Upper lobe of left lung (tissue), 6 donors: ENCODE measurements at regions not wholly inside any gene's neighbourhood (a gene's known extent, or its start where the extent isn't known, plus 50 kb on each side); places are given as distances from the start of the nearest gene placed in this dataset.

Experiments used
- ATAC-seq, 2 donors: fragments of 200-7000 bp; cut with Tn5 transposase; one replicate each; pipeline ENCODE4 v1.9.1; 2022; ENCODE audit warnings: mild to moderate bottlenecking in 2 of 2, moderate library complexity in 2 of 2; ENCODE audit not compliant: low FRiP score in 2 of 2
- DNase-seq, 2 donors: peaks; one replicate each; pipeline ENCODE4 v3.0.0-alpha.2; 2019 to 2020
- H3K27ac ChIP-seq, 4 donors: fragments of 200-600 bp; sonication (generic); one replicate each; pipeline ENCODE4 v1.5.1; 2016 to 2019
- H3K27me3 ChIP-seq, 4 donors: fragments of 200-600 bp; sonication (generic); one replicate each; pipeline ENCODE4 v1.5.1; 2017 to 2019
- H3K36me3 ChIP-seq, 4 donors: fragments of 200-600 bp; sonication (generic); one replicate each; pipeline ENCODE4 v1.5.1; 2016 to 2019
- H3K4me1 ChIP-seq, 4 donors: fragments of 200-600 bp; sonication (generic); one replicate each; pipeline ENCODE4 v1.5.1; 2018 to 2019
- H3K4me3 ChIP-seq, 4 donors: fragments of 200-600 bp; sonication (generic); one replicate each; pipeline ENCODE4 v1.5.1; 2017 to 2019; ENCODE audit warnings: mild to moderate bottlenecking in 2 of 4, moderate library complexity in 1 of 4
- H3K9me3 ChIP-seq, 4 donors: fragments of 200-600 bp; sonication (generic); one replicate each; pipeline ENCODE4 v1.5.1; 2018 to 2019
- EP300 ChIP-seq, 4 donors: sonication (generic); formaldehyde crosslinking; IDR thresholded peaks; one replicate each; pipeline ENCODE4 v1.5.1; 2017; ENCODE audit warnings: antibody characterized with exemption in 4 of 4, control low read depth in 2 of 4
- POLR2A ChIP-seq, 4 donors: fragments of 450-650 bp; IDR thresholded peaks; one replicate each; pipeline ENCODE4 v1.5.1; 2016 to 2017; ENCODE audit warnings: antibody characterized with exemption in 4 of 4, mild to moderate bottlenecking in 2 of 4
- POLR2AphosphoS5 ChIP-seq, 2 donors: sonication (generic); formaldehyde crosslinking; IDR thresholded peaks; one replicate each; pipeline ENCODE4 v1.5.1; 2017; ENCODE audit warnings: antibody characterized with exemption in 2 of 2
- WGBS, 2 donors: methylation state at CpG; one replicate each; pipeline ENCODE4 v1.1.5; 2017 to 2018; 5-methylcytosine and 5-hydroxymethylcytosine counted together
- TF ChIP-seq, protein P1 (sequence below), 6 experiments: fragments of 450-650 bp in 4 of 6; fragments of 200-600 bp in 2 of 6; sonication (generic) in 2 of 6; IDR thresholded peaks; one replicate each; pipeline ENCODE4 v1.5.1; 2016 to 2019; ENCODE audit warnings: antibody characterized with exemption in 6 of 6
- donor health status: DM: no; HTN: no; CAD: no; lungs with moderate emphysema.
- donor health status: DM: no; HTN: yes; CAD: no; lungs with severe emphysema.

- H3K4me1 ChIP-seq: no peaks in the 10 kb centered on the region
- H3K27ac ChIP-seq: no peak overlapping the region
- no peak for DNase-seq
- 87 to 90% methylated on average over 4 of the region's 4 CpGs for WGBS, 2 donors
- H3K9me3 ChIP-seq: no peaks in the 10 kb centered on the region
- TF ChIP-seq POLR2AphosphoS5 (IDR thresholded peaks at IDR 0.05): no peak
- H3K4me3 ChIP-seq: no peak overlapping the region
- no peaks in the 10 kb centered on the region for H3K27me3 ChIP-seq
- ATAC-seq: no peak
- no peaks in the 10 kb centered on the region for H3K36me3 ChIP-seq
These were observed 185.2 kb upstream of the NREP start for GRCh38 chr5:111942201-111942600.

- DNase-seq (no peak), ATAC-seq (no peak)
- H3K4me1 ChIP-seq: no peaks in the 10 kb centered on the region
- 75 to 85% methylated on average over 2 of the region's 2 CpGs for WGBS, 2 donors
- H3K4me3 ChIP-seq: no peak overlapping the region
- H3K36me3 ChIP-seq: no peaks in the 10 kb centered on the region
- H3K9me3 ChIP-seq: no peaks in the 10 kb centered on the region
- no peaks in the 10 kb centered on the region for H3K27me3 ChIP-seq
- TF ChIP-seq, protein P1, sequence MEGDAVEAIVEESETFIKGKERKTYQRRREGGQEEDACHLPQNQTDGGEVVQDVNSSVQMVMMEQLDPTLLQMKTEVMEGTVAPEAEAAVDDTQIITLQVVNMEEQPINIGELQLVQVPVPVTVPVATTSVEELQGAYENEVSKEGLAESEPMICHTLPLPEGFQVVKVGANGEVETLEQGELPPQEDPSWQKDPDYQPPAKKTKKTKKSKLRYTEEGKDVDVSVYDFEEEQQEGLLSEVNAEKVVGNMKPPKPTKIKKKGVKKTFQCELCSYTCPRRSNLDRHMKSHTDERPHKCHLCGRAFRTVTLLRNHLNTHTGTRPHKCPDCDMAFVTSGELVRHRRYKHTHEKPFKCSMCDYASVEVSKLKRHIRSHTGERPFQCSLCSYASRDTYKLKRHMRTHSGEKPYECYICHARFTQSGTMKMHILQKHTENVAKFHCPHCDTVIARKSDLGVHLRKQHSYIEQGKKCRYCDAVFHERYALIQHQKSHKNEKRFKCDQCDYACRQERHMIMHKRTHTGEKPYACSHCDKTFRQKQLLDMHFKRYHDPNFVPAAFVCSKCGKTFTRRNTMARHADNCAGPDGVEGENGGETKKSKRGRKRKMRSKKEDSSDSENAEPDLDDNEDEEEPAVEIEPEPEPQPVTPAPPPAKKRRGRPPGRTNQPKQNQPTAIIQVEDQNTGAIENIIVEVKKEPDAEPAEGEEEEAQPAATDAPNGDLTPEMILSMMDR (IDR thresholded peaks at IDR 0.05): no peak
- TF ChIP-seq POLR2A (IDR thresholded peaks at IDR 0.05) (no peak), EP300 (IDR thresholded peaks at IDR 0.05) (no peak), POLR2AphosphoS5 (IDR thresholded peaks at IDR 0.05) (no peak)
- H3K27ac ChIP-seq: no peak overlapping the region
These were observed 180.1 kb upstream of the NREP start for GRCh38 chr5:111937094-111937493.

DNA sequence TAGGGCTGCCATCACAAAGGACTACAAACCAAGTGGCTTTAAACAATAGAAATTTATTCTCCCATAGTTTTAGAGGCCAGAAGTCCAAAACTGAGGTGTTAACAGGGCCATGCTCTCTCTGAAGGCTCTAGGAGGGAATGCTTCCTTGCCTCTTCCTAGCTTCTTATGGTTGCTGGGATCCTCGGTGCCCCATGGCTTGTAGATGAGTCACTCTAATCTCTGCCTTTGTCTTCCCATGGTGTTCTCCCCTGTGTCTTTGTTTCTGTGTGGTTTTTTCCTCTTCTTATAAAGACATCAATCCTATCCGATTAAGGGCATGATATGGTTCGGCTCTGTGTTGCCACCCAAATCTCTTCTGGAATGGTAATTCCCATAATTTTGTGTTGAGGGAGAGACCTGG lies 178.8 kb upstream of the NREP start:
- Histone ChIP-seq H3K4me3 (no peak overlapping the region), H3K9me3 (no peaks in the 10 kb centered on the region), H3K27ac (no peak overlapping the region), H3K4me1 (no peaks in the 10 kb centered on the region), H3K27me3 (no peaks in the 10 kb centered on the region), H3K36me3 (no peaks in the 10 kb centered on the region)
- no peak for DNase-seq
- no peak for ATAC-seq
- 93 to 97% methylated on average over 3 of the region's 3 CpGs for whole genome bisulfite sequencing, 2 donors
- TF ChIP-seq EP300 (IDR thresholded peaks at IDR 0.05) (no peak), POLR2A (IDR thresholded peaks at IDR 0.05) (no peak), POLR2AphosphoS5 (IDR thresholded peaks at IDR 0.05) (no peak)
- TF ChIP-seq, protein P1 (IDR thresholded peaks at IDR 0.05): no peak

DNA sequence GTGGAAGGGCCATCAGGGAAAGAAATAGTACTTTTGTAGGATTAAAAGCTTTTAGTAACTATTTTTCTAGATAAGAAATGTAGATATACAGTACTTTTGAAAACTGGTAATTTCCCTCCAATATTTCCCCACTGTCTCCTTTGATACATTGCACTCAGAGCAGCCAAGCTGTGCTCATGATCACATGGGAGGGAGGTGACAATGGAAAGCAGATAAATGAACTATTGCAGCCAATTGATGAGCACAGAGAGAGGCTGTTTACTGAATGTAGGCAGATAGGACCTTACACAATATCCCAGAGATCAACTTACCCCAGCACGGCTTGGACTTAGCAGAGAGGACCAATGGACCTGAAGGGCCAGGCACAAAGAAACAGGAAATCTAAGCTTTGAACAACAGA lies 178.0 kb upstream of the NREP start:
- Histone ChIP-seq H3K4me3 (no peak overlapping the region), H3K27ac (no peak overlapping the region), H3K9me3 (no peaks in the 10 kb centered on the region), H3K36me3 (no peaks in the 10 kb centered on the region), H3K4me1 (peaks cover 0 to under 1% (median 0%) of the 10 kb centered on the region in 4 donors), H3K27me3 (no peaks in the 10 kb centered on the region)
- ATAC-seq (no peak), DNase-seq (no peak)
- TF ChIP-seq POLR2A (IDR thresholded peaks at IDR 0.05): no peak
- TF ChIP-seq EP300 (IDR thresholded peaks at IDR 0.05): no peak
- TF ChIP-seq, protein P1 (IDR thresholded peaks at IDR 0.05): no peak
- TF ChIP-seq POLR2AphosphoS5 (IDR thresholded peaks at IDR 0.05): no peak
- WGBS, 2 donors: 96 to 100% methylated on average over 1 of the region's 1 CpG

- DNase-seq: no peak
These were observed 177.5 kb upstream of the NREP start for GRCh38 chr5:111934511-111934910.

More at GRCh38 chr5:111934511-111934910, 177.5 kb upstream of the NREP start:
- no peak for ATAC-seq
- TF ChIP-seq, protein P1 (IDR thresholded peaks at IDR 0.05): no peak
- TF ChIP-seq POLR2AphosphoS5 (IDR thresholded peaks at IDR 0.05): no peak
- no peak for TF ChIP-seq EP300 (IDR thresholded peaks at IDR 0.05)
- no peak for TF ChIP-seq POLR2A (IDR thresholded peaks at IDR 0.05)
- H3K27ac ChIP-seq: no peak overlapping the region
- no peak overlapping the region for H3K4me3 ChIP-seq
- no peaks in the 10 kb centered on the region for H3K36me3 ChIP-seq
- WGBS, 2 donors: 94 to 95% methylated on average over 2 of the region's 2 CpGs
- peaks cover 0 to 5% (median 0%) of the 10 kb centered on the region in 4 donors for H3K4me1 ChIP-seq
- H3K27me3 ChIP-seq: no peaks in the 10 kb centered on the region
- H3K9me3 ChIP-seq: no peaks in the 10 kb centered on the region
